Small intestine (tissue), 7 donors: ENCODE measurements at regions not wholly inside any gene's neighbourhood (a gene's known extent, or its start where the extent isn't known, plus 50 kb on each side); places are given as distances from the start of the nearest gene placed in this dataset.

Experiments used
- DNase-seq, 2 donors: peaks; one replicate each; pipeline versions ENCODE4 v3.0.0 to v3.0.0-alpha.2; 2013
- FAIRE-seq: peaks from 2 replicates; lab custom pipeline; 2012; peaks lifted over from hg19 to GRCh38; lab: Jason Lieb, UNC
- H3K27ac ChIP-seq, 3 donors: one replicate each; pipeline ENCODE4 v1.5.1; 2013; ENCODE audit warnings: low read length in 2 of 3, mild to moderate bottlenecking in 2 of 3, control low read depth in 1 of 3, inconsistent platforms in 1 of 3, low read depth in 1 of 3, moderate library complexity in 1 of 3
- H3K27me3 ChIP-seq, 3 donors: one replicate each; pipeline ENCODE4 v1.6.1; 2013; ENCODE audit warnings: low read length in 3 of 3, inconsistent platforms in 1 of 3; ENCODE audit not compliant: control insufficient read depth in 3 of 3, insufficient read depth in 3 of 3
- H3K36me3 ChIP-seq, 3 donors: one replicate each; pipeline ENCODE4 v1.6.1; 2013; ENCODE audit warnings: low read length in 3 of 3, inconsistent platforms in 1 of 3, low read depth in 1 of 3, mild to moderate bottlenecking in 1 of 3, moderate library complexity in 1 of 3; ENCODE audit not compliant: control insufficient read depth in 3 of 3, insufficient read depth in 2 of 3
- H3K4me1 ChIP-seq, 3 donors: one replicate each; pipeline ENCODE4 v1.6.1; 2013; ENCODE audit warnings: low read length in 2 of 3, inconsistent platforms in 1 of 3, low read depth in 1 of 3, mild to moderate bottlenecking in 1 of 3, moderate library complexity in 1 of 3; ENCODE audit not compliant: control insufficient read depth in 3 of 3, insufficient read depth in 2 of 3
- H3K4me3 ChIP-seq, 3 donors: one replicate each; pipeline ENCODE4 v1.5.1; 2013; ENCODE audit warnings: low read length in 3 of 3, control low read depth in 1 of 3, inconsistent platforms in 1 of 3, low read depth in 1 of 3, mild to moderate bottlenecking in 1 of 3, moderate library complexity in 1 of 3
- H3K9me3 ChIP-seq, 2 donors: one replicate each; pipeline ENCODE4 v1.6.1; 2013; ENCODE audit warnings: low read depth in 1 of 2, low read length in 1 of 2; ENCODE audit not compliant: control insufficient read depth in 2 of 2, insufficient read depth in 1 of 2
- WGBS, 3 donors: extraction: QIAGEN DNeasy Blood & Tissue Kit; methylation state at CpG; one replicate each; pipeline ENCODE4 v1.1.7; 2013; 5-methylcytosine and 5-hydroxymethylcytosine counted together
- donor health status: healthy with polysubstance abuse.
- donor health status: control.
- donor health status: control.
- donor health status: Bipolar disorder and iron deficiency.
- donor health status: healthy.

- 82 to 87% (median 84%) methylated on average over 7 of the region's 7 CpGs for WGBS, 3 donors
- DNase-seq, result no peak
- Histone ChIP-seq H3K36me3 (no peaks in the 10 kb centered on the region), H3K27ac (no peak overlapping the region), H3K9me3 (no peaks in the 10 kb centered on the region), H3K27me3 (peaks cover 10 to 71% (median 32%) of the 10 kb centered on the region in 3 donors), H3K4me1 (peaks cover 0 to 2% (median 0%) of the 10 kb centered on the region in 3 donors), H3K4me3 (no peak overlapping the region)
- FAIRE-seq, result no peak
Observed at GRCh38 chr5:73228052-73228451, 55.1 kb downstream of the TMEM174 start.
